Neural cell (in vitro differentiated cells): ENCODE measurements at regions not wholly inside any gene's neighbourhood (a gene's known extent, or its start where the extent isn't known, plus 50 kb on each side); places are given as distances from the start of the nearest gene placed in this dataset.

Experiments
- H2AFZ ChIP-seq: fragments of 200-600, 300-800 bp; sonication (generic), shearing (Covaris generic); 2 replicates; pipeline ENCODE4 v1.6.0; 2014; ENCODE audit warnings: low read depth, mild to moderate bottlenecking, antibody characterized with exemption, low read length, moderate library complexity
- H3F3A ChIP-seq: fragments of 200-600 bp; shearing (Covaris generic); 2 replicates; pipeline ENCODE4 v1.6.1; 2016; ENCODE audit warnings: mild to moderate bottlenecking, moderate library complexity, mixed read lengths, antibody characterized with exemption, low read length; ENCODE audit not compliant: insufficient read depth, poor library complexity, severe bottlenecking
- H3K27ac ChIP-seq: fragments of 200-600, 300-800 bp; sonication (generic), shearing (Covaris generic); 2 replicates; pipeline ENCODE4 v1.5.1; 2014; ENCODE audit warnings: mild to moderate bottlenecking, low read length, moderate library complexity
- H3K27me3 ChIP-seq: fragments of 300-800, 200-600 bp; sonication (generic), shearing (Covaris generic); 2 replicates; pipeline ENCODE4 v1.6.0; 2014; ENCODE audit warnings: mild to moderate bottlenecking, low read depth, low read length, moderate library complexity; ENCODE audit not compliant: insufficient read depth
- H3K36me3 ChIP-seq: fragments of 300-800, 200-600 bp; sonication (generic), shearing (Covaris generic); 2 replicates; pipeline ENCODE4 v1.5.1; 2014; ENCODE audit warnings: mild to moderate bottlenecking, antibody characterized with exemption, low read length, moderate library complexity; ENCODE audit not compliant: insufficient read depth
- H3K4me2 ChIP-seq: fragments of 300-800, 200-600 bp; sonication (generic), shearing (Covaris generic); 2 replicates; pipeline ENCODE4 v1.6.0; 2014; ENCODE audit warnings: mild to moderate bottlenecking, low read length
- H3K4me3 ChIP-seq: fragments of 300-800, 200-600 bp; sonication (generic), shearing (Covaris generic); 2 replicates; pipeline ENCODE4 v1.5.1; 2014; ENCODE audit warnings: mild to moderate bottlenecking, low read length, moderate library complexity
- H3K79me2 ChIP-seq: fragments of 200-600 bp; shearing (Covaris generic); replicated peaks from 2 replicates; pipeline ENCODE4 v1.6.0; 2014; ENCODE audit warnings: mild to moderate bottlenecking, low read length, moderate library complexity; ENCODE audit not compliant: insufficient read depth
- H3K9ac ChIP-seq: fragments of 300-800, 200-600 bp; sonication (generic), shearing (Covaris generic); 2 replicates; pipeline ENCODE4 v1.6.1; 2016; ENCODE audit warnings: mild to moderate bottlenecking, low read length, mixed read lengths
- H3K9me2 ChIP-seq: fragments of 200-600 bp; shearing (Covaris generic); 2 replicates; pipeline ENCODE4 v1.6.1; 2016; ENCODE audit warnings: mild to moderate bottlenecking, low read length, mixed read lengths; ENCODE audit not compliant: insufficient read depth
- H3K9me3 ChIP-seq: fragments of 200-600, 300-800 bp; sonication (generic), shearing (Covaris generic); 2 replicates; pipeline ENCODE4 v1.6.1; 2016; ENCODE audit warnings: mild to moderate bottlenecking, mixed run types, low read length, moderate library complexity, mixed read lengths
- H4K20me1 ChIP-seq: fragments of 200-600 bp; shearing (Covaris generic); 2 replicates; pipeline ENCODE4 v1.6.1; 2016; ENCODE audit warnings: mild to moderate bottlenecking, mixed run types; ENCODE audit not compliant: insufficient read depth
- EP300 ChIP-seq: fragments of 450-650 bp; conservative IDR thresholded peaks from 2 replicates; pipeline ENCODE4 v1.6.1; 2014; ENCODE audit warnings: antibody characterized with exemption, mild to moderate bottlenecking, moderate library complexity; ENCODE audit not compliant: poor library complexity, severe bottlenecking
- EZH2 ChIP-seq: fragments of 200-600, 300-800 bp; shearing (Covaris generic), sonication (generic); IDR thresholded peaks from 2 replicates; pipeline ENCODE4 v1.6.1; 2014; ENCODE audit warnings: antibody characterized with exemption, low read length, borderline replicate concordance, mild to moderate bottlenecking; ENCODE audit not compliant: insufficient read depth, poor library complexity, severe bottlenecking
- MXI1 ChIP-seq: fragments of 450-650 bp; conservative IDR thresholded peaks from 2 replicates; pipeline ENCODE4 v1.6.1; 2014; ENCODE audit warnings: antibody characterized with exemption, mild to moderate bottlenecking; ENCODE audit not compliant: poor library complexity, severe bottlenecking
- POLR2AphosphoS5 ChIP-seq: IDR thresholded peaks from 2 replicates; pipeline ENCODE4 v1.6.1; 2012
- RAD21 ChIP-seq: fragments of 450-650 bp; conservative IDR thresholded peaks from 2 replicates; pipeline ENCODE4 v1.6.1; 2014; ENCODE audit warnings: antibody characterized with exemption, mild to moderate bottlenecking, moderate library complexity
- REST ChIP-seq: IDR thresholded peaks from 2 replicates; pipeline ENCODE4 v1.6.1; 2012; ENCODE audit warnings: borderline replicate concordance
- SMC3 ChIP-seq: fragments of 450-650 bp; conservative IDR thresholded peaks from 2 replicates; pipeline ENCODE4 v1.6.1; 2014; ENCODE audit warnings: antibody characterized with exemption, mild to moderate bottlenecking, moderate library complexity; ENCODE audit not compliant: poor library complexity
- TAF1 ChIP-seq: IDR thresholded peaks from 2 replicates; pipeline ENCODE4 v1.6.1; 2012; ENCODE audit warnings: low read depth
- TF ChIP-seq, protein P1 (sequence below): fragments of 450-650 bp; IDR thresholded peaks from 2 replicates; pipeline ENCODE4 v1.5.1; 2014; ENCODE audit warnings: antibody characterized with exemption, mild to moderate bottlenecking, moderate library complexity; ENCODE audit not compliant: poor library complexity, severe bottlenecking

GRCh38 chr18:71322201-71322600 is 1033.4 kb downstream of the SOCS6 start:
- Histone ChIP-seq H3K4me2 (no peak overlapping the region), H3K9me3 (no peaks in the 10 kb centered on the region), H3K36me3 (no peaks in the 10 kb centered on the region), H2AFZ (no peak overlapping the region), H3K9ac (no peak overlapping the region), H3K27ac (no peak overlapping the region), H3K4me3 (no peak overlapping the region), H3F3A (no peaks in the 10 kb centered on the region), H3K27me3 (no peaks in the 10 kb centered on the region), H3K9me2 (no peaks in the 10 kb centered on the region), H4K20me1 (no peaks in the 10 kb centered on the region), H3K79me2 (no peaks in the 10 kb centered on the region)
- TF ChIP-seq EP300 (no peak), POLR2AphosphoS5 (no peak), MXI1 (no peak), SMC3 (no peak), RAD21 (no peak), EZH2 (no peak), REST (no peak)
- TF ChIP-seq, protein P1, sequence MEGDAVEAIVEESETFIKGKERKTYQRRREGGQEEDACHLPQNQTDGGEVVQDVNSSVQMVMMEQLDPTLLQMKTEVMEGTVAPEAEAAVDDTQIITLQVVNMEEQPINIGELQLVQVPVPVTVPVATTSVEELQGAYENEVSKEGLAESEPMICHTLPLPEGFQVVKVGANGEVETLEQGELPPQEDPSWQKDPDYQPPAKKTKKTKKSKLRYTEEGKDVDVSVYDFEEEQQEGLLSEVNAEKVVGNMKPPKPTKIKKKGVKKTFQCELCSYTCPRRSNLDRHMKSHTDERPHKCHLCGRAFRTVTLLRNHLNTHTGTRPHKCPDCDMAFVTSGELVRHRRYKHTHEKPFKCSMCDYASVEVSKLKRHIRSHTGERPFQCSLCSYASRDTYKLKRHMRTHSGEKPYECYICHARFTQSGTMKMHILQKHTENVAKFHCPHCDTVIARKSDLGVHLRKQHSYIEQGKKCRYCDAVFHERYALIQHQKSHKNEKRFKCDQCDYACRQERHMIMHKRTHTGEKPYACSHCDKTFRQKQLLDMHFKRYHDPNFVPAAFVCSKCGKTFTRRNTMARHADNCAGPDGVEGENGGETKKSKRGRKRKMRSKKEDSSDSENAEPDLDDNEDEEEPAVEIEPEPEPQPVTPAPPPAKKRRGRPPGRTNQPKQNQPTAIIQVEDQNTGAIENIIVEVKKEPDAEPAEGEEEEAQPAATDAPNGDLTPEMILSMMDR = no peak

- Histone ChIP-seq H3K9ac (no peak overlapping the region), H3K27me3 (no peaks in the 10 kb centered on the region), H3K27ac (no peak overlapping the region), H3K36me3 (no peaks in the 10 kb centered on the region), H4K20me1 (no peaks in the 10 kb centered on the region), H3K4me2 (no peak overlapping the region), H2AFZ (no peak overlapping the region), H3K9me2 (no peaks in the 10 kb centered on the region), H3K4me3 (no peak overlapping the region), H3K79me2 (no peaks in the 10 kb centered on the region), H3F3A (no peaks in the 10 kb centered on the region), H3K9me3 (no peaks in the 10 kb centered on the region)
- no peak for TF ChIP-seq EZH2
These were observed 1032.5 kb downstream of the SOCS6 start for GRCh38 chr18:71321319-71321718.

GRCh38 chr18:71304856-71305255 is 1016.0 kb downstream of the SOCS6 start:
- no peaks in the 10 kb centered on the region for H4K20me1 ChIP-seq
- no peak overlapping the region for H2AFZ ChIP-seq
- H3K4me3 ChIP-seq = no peak overlapping the region
- no peaks in the 10 kb centered on the region for H3K79me2 ChIP-seq
- H3K4me2 ChIP-seq = no peak overlapping the region
- H3F3A ChIP-seq = no peaks in the 10 kb centered on the region
- H3K9me3 ChIP-seq = no peaks in the 10 kb centered on the region
- H3K9me2 ChIP-seq = no peaks in the 10 kb centered on the region
- H3K27ac ChIP-seq = no peak overlapping the region
- TF ChIP-seq POLR2AphosphoS5 = no peak
- TF ChIP-seq, protein P1 = no peak
- no peak for TF ChIP-seq EZH2
- no peak for TF ChIP-seq REST
- no peak for TF ChIP-seq MXI1
- no peak for TF ChIP-seq RAD21
- no peak for TF ChIP-seq SMC3
- no peak for TF ChIP-seq TAF1
- no peak for TF ChIP-seq EP300
- H3K27me3 ChIP-seq = no peaks in the 10 kb centered on the region
- H3K9ac ChIP-seq = no peak overlapping the region
- H3K36me3 ChIP-seq = no peaks in the 10 kb centered on the region
